ENCODE measurements at regions not wholly inside any gene's neighbourhood (a gene's known extent, or its start where the extent isn't known, plus 50 kb on each side); places are given as distances from the start of the nearest gene placed in this dataset.

- TF ChIP-seq USF2 (IDR thresholded peaks at IDR 0.05; ENCODE audit: low read depth, low read length), result no peak
- TF ChIP-seq, protein P1, sequence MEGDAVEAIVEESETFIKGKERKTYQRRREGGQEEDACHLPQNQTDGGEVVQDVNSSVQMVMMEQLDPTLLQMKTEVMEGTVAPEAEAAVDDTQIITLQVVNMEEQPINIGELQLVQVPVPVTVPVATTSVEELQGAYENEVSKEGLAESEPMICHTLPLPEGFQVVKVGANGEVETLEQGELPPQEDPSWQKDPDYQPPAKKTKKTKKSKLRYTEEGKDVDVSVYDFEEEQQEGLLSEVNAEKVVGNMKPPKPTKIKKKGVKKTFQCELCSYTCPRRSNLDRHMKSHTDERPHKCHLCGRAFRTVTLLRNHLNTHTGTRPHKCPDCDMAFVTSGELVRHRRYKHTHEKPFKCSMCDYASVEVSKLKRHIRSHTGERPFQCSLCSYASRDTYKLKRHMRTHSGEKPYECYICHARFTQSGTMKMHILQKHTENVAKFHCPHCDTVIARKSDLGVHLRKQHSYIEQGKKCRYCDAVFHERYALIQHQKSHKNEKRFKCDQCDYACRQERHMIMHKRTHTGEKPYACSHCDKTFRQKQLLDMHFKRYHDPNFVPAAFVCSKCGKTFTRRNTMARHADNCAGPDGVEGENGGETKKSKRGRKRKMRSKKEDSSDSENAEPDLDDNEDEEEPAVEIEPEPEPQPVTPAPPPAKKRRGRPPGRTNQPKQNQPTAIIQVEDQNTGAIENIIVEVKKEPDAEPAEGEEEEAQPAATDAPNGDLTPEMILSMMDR (conservative IDR thresholded peaks at IDR 0.05; ENCODE audit: low read depth, low read length), result no peak
- no peak for TF ChIP-seq POLR2A (IDR thresholded peaks at IDR 0.05; ENCODE audit: low read depth, low read length)
- TF ChIP-seq CEBPB (IDR thresholded peaks at IDR 0.05; ENCODE audit: low read depth, low read length), result no peak
- TF ChIP-seq BHLHE40 (IDR thresholded peaks at IDR 0.05; ENCODE audit: low read depth, low read length), result no peak
- no peak for TF ChIP-seq CHD1 (IDR thresholded peaks at IDR 0.05; ENCODE audit: low read depth, low read length)
- no peak for TF ChIP-seq RAD21 (IDR thresholded peaks at IDR 0.05; ENCODE audit: low read length)
- no peak for TF ChIP-seq ELK1 (IDR thresholded peaks at IDR 0.05; ENCODE audit: borderline replicate concordance, low read depth, low read length)
- no peak for TF ChIP-seq MXI1 (IDR thresholded peaks at IDR 0.05; ENCODE audit: borderline replicate concordance, low read depth, low read length)
- no peak for TF ChIP-seq RFX5 (IDR thresholded peaks at IDR 0.05; ENCODE audit: low read depth, low read length)
- no peak for TF ChIP-seq SMC3 (IDR thresholded peaks at IDR 0.05; ENCODE audit: low read depth, low read length)
Measured at GRCh38 chr12:84585776-84586395, 326.7 kb downstream of the SLC6A15 start.

Measured in IMR-90 (cell line).